ENCODE measurements at regions not wholly inside any gene's neighbourhood (a gene's known extent, or its start where the extent isn't known, plus 50 kb on each side); places are given as distances from the start of the nearest gene placed in this dataset.

- TF ChIP-seq, protein P1, sequence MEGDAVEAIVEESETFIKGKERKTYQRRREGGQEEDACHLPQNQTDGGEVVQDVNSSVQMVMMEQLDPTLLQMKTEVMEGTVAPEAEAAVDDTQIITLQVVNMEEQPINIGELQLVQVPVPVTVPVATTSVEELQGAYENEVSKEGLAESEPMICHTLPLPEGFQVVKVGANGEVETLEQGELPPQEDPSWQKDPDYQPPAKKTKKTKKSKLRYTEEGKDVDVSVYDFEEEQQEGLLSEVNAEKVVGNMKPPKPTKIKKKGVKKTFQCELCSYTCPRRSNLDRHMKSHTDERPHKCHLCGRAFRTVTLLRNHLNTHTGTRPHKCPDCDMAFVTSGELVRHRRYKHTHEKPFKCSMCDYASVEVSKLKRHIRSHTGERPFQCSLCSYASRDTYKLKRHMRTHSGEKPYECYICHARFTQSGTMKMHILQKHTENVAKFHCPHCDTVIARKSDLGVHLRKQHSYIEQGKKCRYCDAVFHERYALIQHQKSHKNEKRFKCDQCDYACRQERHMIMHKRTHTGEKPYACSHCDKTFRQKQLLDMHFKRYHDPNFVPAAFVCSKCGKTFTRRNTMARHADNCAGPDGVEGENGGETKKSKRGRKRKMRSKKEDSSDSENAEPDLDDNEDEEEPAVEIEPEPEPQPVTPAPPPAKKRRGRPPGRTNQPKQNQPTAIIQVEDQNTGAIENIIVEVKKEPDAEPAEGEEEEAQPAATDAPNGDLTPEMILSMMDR (IDR thresholded peaks at IDR 0.05) = no peak
- TF ChIP-seq POLR2A (IDR thresholded peaks at IDR 0.05) = no peak
- DNase-seq = no peak
- no peaks in the 10 kb centered on the region for H3K4me1 ChIP-seq
- H3K36me3 ChIP-seq = no peaks in the 10 kb centered on the region
- H3K9me3 ChIP-seq = no peaks in the 10 kb centered on the region
- no peak overlapping the region for H3K27ac ChIP-seq
- no peak overlapping the region for H3K4me3 ChIP-seq
- H3K27me3 ChIP-seq = no peaks in the 10 kb centered on the region
Observed at GRCh38 chr11:42651621-42652020, 660.2 kb upstream of the API5 start.

GRCh38 chr11:42657169-42657568, 654.6 kb upstream of the API5 start:
- TF ChIP-seq POLR2A (IDR thresholded peaks at IDR 0.05) = no peak
- TF ChIP-seq, protein P1 (IDR thresholded peaks at IDR 0.05) = no peak
- Histone ChIP-seq H3K9me3 (no peaks in the 10 kb centered on the region), H3K27me3 (no peaks in the 10 kb centered on the region), H3K27ac (no peak overlapping the region), H3K4me3 (no peak overlapping the region), H3K36me3 (no peaks in the 10 kb centered on the region), H3K4me1 (no peaks in the 10 kb centered on the region)
- no peak for DNase-seq

DNA sequence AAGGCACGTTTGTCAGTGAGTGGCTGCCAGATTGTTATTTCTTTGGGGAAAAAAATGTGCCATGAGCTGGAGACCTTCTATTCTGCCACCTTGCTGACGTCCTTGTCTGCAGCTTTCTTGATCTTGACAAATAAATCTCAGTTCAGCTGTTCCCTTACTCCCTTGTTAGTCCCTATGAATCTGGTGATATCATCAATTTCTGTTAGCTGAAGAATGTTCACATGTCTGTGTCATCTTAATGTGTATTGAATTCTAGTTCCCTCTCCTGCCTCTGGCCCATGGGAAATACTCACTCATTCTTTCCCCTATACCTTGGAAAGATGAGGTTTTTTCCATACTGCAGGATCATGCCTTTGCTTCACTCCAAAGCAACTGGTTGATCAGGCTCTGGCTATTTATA, 649.9 kb upstream of the API5 start:
- no peaks in the 10 kb centered on the region for H3K9me3 ChIP-seq
- DNase-seq = no peak
- no peaks in the 10 kb centered on the region for H3K36me3 ChIP-seq
- no peak overlapping the region for H3K4me3 ChIP-seq
- H3K27ac ChIP-seq = no peak overlapping the region
- TF ChIP-seq, protein P1 (IDR thresholded peaks at IDR 0.05) = no peak
- no peak for TF ChIP-seq POLR2A (IDR thresholded peaks at IDR 0.05)
- no peaks in the 10 kb centered on the region for H3K27me3 ChIP-seq
- H3K4me1 ChIP-seq = no peaks in the 10 kb centered on the region

DNA sequence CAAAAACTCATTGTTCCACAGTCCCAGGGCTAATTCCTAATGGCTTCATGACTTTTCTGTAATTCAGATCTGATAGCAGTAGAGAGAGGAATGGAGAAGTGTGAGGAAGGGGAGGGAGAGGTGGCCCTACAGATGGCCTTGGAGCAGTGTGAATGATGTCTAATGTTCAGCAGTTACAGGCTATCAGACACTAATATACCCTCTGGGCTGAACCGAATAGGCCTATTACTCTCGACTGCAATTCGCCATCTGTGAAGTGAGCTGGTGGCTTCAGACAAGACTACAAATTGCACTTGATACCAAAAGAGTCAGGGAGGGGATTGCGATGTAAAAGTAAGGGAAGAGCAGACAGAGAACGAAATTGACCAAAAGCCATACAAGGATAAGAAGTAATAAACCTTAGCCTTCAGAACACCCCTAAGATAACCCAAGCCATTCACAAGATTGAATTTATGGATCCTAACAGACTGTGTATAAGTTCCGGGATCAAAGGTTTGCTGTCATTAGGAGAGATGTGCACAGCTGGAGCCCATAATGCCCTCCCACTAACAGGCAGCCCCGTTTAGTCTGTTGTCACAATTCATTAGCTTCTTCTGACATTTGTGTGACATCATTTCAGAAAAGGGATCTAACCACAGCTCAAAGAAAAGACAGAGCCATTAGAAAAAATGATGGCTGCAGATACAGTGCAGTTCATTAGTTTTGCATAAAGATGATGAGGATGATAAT, 642.4 kb upstream of the API5 start:
- no peak overlapping the region for H3K4me3 ChIP-seq
- no peaks in the 10 kb centered on the region for H3K36me3 ChIP-seq
- TF ChIP-seq, protein P1 (IDR thresholded peaks at IDR 0.05) = no peak
- no peak for TF ChIP-seq POLR2A (IDR thresholded peaks at IDR 0.05)
- H3K9me3 ChIP-seq = no peaks in the 10 kb centered on the region
- no peaks in the 10 kb centered on the region for H3K27me3 ChIP-seq
- no peak overlapping the region for H3K27ac ChIP-seq
- DNase-seq = no peak
- H3K4me1 ChIP-seq = no peaks in the 10 kb centered on the region

GRCh38 chr11:42674436-42674835, 637.4 kb upstream of the API5 start:
- H3K36me3 ChIP-seq = no peaks in the 10 kb centered on the region
- no peak for DNase-seq
- no peaks in the 10 kb centered on the region for H3K9me3 ChIP-seq
- no peaks in the 10 kb centered on the region for H3K27me3 ChIP-seq
- H3K4me3 ChIP-seq = no peak overlapping the region
- TF ChIP-seq, protein P1 (IDR thresholded peaks at IDR 0.05) = no peak
- TF ChIP-seq POLR2A (IDR thresholded peaks at IDR 0.05) = no peak
- H3K27ac ChIP-seq = no peak overlapping the region
- no peaks in the 10 kb centered on the region for H3K4me1 ChIP-seq

DNA sequence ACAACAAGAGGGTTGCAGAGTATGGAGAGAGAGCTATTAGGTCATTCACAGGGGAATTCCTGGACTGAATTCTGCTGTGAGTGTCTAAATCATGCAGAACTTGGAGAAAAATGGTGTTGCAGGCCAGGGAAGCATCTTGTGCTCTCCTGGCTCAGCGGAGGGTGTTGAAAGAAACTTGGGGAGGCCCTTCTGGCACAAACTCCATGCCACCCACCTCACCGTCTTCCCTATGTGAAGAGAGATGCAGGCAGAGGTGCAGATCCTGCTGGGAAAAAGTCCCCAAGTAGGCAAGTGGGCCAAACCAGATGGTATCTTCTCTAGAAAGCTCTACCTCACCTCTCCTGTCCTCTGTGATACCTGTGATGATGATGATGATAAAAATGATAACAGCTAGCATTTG, 604.3 kb upstream of the API5 start:
- no peaks in the 10 kb centered on the region for H3K36me3 ChIP-seq
- TF ChIP-seq POLR2A (IDR thresholded peaks at IDR 0.05) = no peak
- TF ChIP-seq, protein P1 (IDR thresholded peaks at IDR 0.05) = no peak

More for the DNA sequence above, 604.3 kb upstream of the API5 start:
- no peak for DNase-seq
- Histone ChIP-seq H3K4me1 (no peaks in the 10 kb centered on the region), H3K27ac (no peak overlapping the region), H3K9me3 (no peaks in the 10 kb centered on the region), H3K27me3 (no peaks in the 10 kb centered on the region), H3K4me3 (no peak overlapping the region)

Data from Peyer's patch (tissue), 4 donors.